Heart left ventricle (tissue), 13 donors: ENCODE measurements at regions not wholly inside any gene's neighbourhood (a gene's known extent, or its start where the extent isn't known, plus 50 kb on each side); places are given as distances from the start of the nearest gene placed in this dataset.

Source experiments
- POLR2A ChIP-seq, 2 donors: fragments of 450-650 bp; IDR thresholded peaks; one replicate each; pipeline ENCODE4 v1.6.1; 2017; ENCODE audit warnings: antibody characterized with exemption in 2 of 2, mild to moderate bottlenecking in 2 of 2, moderate library complexity in 2 of 2
- TF ChIP-seq, protein P1 (sequence below), 12 donors: fragments of 200-600 bp; sonication (generic) in 4 of 12; IDR thresholded peaks; one replicate each; pipeline versions ENCODE4 v1.5.0 to v1.8.0; 2018 to 2022; ENCODE audit warnings: antibody characterized with exemption in 12 of 12, mild to moderate bottlenecking in 5 of 12
- donor health status: ischemic (EF 13 %, LVEDD 7.1; RV severe dilation, severe dysfunction).
- donor health status: DM: no; HTN: yes; CAD: no.
- donor health status: DM: no; HTN: no; CAD: no.
- donor health status: ischemic (EF 25% LVEDD 6.9; RV normal size, moderate dysfunction).
- donor health status: ischemic (EF 25% LVEDD 5.7; RV mildly dilated, moderate dysfunction).
- donor health status: ischemic (EF 35%, LVEDD 5.7; RV mildly dilated, moderate dysfunction).
- donor health status: nonischemic (EF 11% LVEDD 7.7; RV severe dilation, severe dysfunction).
- donor health status: DM: yes; HTN: yes; CAD: no.
- donor health status: PGD.
- donor health status: ischemic (EF 29% LVEDD 5.4; RV normal size, mild dysfunction).
- donor health status: nonischemic (EF 23%, LVEDD 6.1; RV moderate dilation, normal function).

DNA sequence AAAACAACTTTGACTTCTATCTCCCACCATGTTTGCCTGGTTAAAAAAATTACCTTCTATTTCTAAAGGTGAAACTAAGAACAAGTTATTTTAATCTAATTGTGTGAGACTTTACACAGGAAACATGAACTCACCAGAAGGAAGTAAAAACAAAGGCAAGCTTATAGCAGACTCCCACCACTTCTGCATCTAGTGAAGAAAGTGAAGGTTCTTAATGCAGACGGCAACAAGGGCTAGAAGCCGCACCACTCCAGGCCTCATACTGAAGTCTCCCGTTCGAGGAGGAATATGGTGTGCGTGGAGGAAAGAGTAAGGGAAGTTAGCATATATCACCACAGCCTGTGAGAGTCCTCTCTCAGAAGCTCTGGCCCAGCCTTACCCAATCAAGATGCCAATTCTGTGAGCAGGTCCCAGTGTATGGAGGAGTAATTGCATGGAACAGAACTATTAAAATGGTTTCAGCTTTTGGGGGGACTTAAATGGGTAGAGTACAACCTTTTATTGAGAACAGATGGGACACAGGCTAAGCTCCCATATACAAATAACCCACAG lies 958.7 kb downstream of the BCL11A start:
- TF ChIP-seq, protein P1, sequence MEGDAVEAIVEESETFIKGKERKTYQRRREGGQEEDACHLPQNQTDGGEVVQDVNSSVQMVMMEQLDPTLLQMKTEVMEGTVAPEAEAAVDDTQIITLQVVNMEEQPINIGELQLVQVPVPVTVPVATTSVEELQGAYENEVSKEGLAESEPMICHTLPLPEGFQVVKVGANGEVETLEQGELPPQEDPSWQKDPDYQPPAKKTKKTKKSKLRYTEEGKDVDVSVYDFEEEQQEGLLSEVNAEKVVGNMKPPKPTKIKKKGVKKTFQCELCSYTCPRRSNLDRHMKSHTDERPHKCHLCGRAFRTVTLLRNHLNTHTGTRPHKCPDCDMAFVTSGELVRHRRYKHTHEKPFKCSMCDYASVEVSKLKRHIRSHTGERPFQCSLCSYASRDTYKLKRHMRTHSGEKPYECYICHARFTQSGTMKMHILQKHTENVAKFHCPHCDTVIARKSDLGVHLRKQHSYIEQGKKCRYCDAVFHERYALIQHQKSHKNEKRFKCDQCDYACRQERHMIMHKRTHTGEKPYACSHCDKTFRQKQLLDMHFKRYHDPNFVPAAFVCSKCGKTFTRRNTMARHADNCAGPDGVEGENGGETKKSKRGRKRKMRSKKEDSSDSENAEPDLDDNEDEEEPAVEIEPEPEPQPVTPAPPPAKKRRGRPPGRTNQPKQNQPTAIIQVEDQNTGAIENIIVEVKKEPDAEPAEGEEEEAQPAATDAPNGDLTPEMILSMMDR (IDR thresholded peaks at IDR 0.05), result no peak
- no peak for TF ChIP-seq POLR2A (IDR thresholded peaks at IDR 0.05)
